Parathyroid adenoma (tissue), 2 donors: ENCODE measurements at regions not wholly inside any gene's neighbourhood (a gene's known extent, or its start where the extent isn't known, plus 50 kb on each side); places are given as distances from the start of the nearest gene placed in this dataset.

Experiments used
- H2AFZ ChIP-seq: fragments of 300-600 bp; sonication (generic); one replicate; pipeline ENCODE4 v1.7.0; 2017; ENCODE audit warnings: antibody characterized with exemption, mild to moderate bottlenecking
- H3K27ac ChIP-seq: fragments of 300-600 bp; sonication (generic); one replicate; pipeline ENCODE4 v1.7.0; 2017
- H3K27me3 ChIP-seq: fragments of 300-600 bp; sonication (generic); one replicate; pipeline ENCODE4 v1.7.0; 2017; ENCODE audit warnings: low read length; ENCODE audit not compliant: control insufficient read depth, insufficient read depth
- H3K36me3 ChIP-seq: fragments of 300-600 bp; sonication (generic); one replicate; pipeline ENCODE4 v1.7.0; 2017; ENCODE audit warnings: low read length; ENCODE audit not compliant: control insufficient read depth, insufficient read depth
- H3K4me1 ChIP-seq: fragments of 300-600 bp; sonication (generic); one replicate; pipeline ENCODE4 v1.7.0; 2017; ENCODE audit warnings: control low read depth
- H3K4me2 ChIP-seq: fragments of 300-600 bp; sonication (generic); one replicate; pipeline ENCODE4 v1.7.0; 2017; ENCODE audit warnings: low read length
- H3K4me3 ChIP-seq: fragments of 300-600 bp; sonication (generic); one replicate; pipeline ENCODE4 v1.7.0; 2017; ENCODE audit warnings: low read depth, low read length
- H3K79me2 ChIP-seq: fragments of 300-600 bp; sonication (generic); one replicate; pipeline ENCODE4 v1.7.0; 2017; ENCODE audit warnings: control low read depth
- H3K9ac ChIP-seq: fragments of 300-600 bp; sonication (generic); one replicate; pipeline ENCODE4 v1.7.0; 2017; ENCODE audit warnings: mild to moderate bottlenecking
- H3K9me3 ChIP-seq: fragments of 300-600 bp; sonication (generic); one replicate; pipeline ENCODE4 v1.7.0; 2017; ENCODE audit warnings: low read length; ENCODE audit not compliant: control insufficient read depth
- CTCF ChIP-seq: fragments of 300-600 bp; sonication (generic); IDR thresholded peaks from one replicate; pipeline ENCODE4 v1.7.0; 2017; ENCODE audit warnings: antibody characterized with exemption, mild to moderate bottlenecking
- donor health status: primary hyperparathyroidism.

GRCh38 chr14:42893183-42893582, 1286.5 kb downstream of the LRFN5 start:
- Histone ChIP-seq H2AFZ (no peak overlapping the region), H3K4me2 (no peak overlapping the region), H3K4me3 (no peak overlapping the region), H3K27me3 (no peaks in the 10 kb centered on the region), H3K9ac (no peak overlapping the region), H3K27ac (no peak overlapping the region), H3K36me3 (no peaks in the 10 kb centered on the region), H3K9me3 (no peaks in the 10 kb centered on the region), H3K4me1 (no peaks in the 10 kb centered on the region), H3K79me2 (no peaks in the 10 kb centered on the region)
- no peak for TF ChIP-seq CTCF

- Histone ChIP-seq H3K27ac (no peak overlapping the region), H2AFZ (no peak overlapping the region), H3K79me2 (no peaks in the 10 kb centered on the region), H3K9ac (no peak overlapping the region), H3K36me3 (no peaks in the 10 kb centered on the region), H3K4me2 (no peak overlapping the region), H3K9me3 (no peaks in the 10 kb centered on the region), H3K4me1 (no peaks in the 10 kb centered on the region), H3K4me3 (no peak overlapping the region), H3K27me3 (no peaks in the 10 kb centered on the region)
- TF ChIP-seq CTCF, result no peak
Observed at GRCh38 chr14:42884100-42884499, 1277.4 kb downstream of the LRFN5 start.

GRCh38 chr14:42877716-42878115, 1271.0 kb downstream of the LRFN5 start:
- Histone ChIP-seq H2AFZ (no peak overlapping the region), H3K9ac (no peak overlapping the region), H3K27me3 (no peaks in the 10 kb centered on the region), H3K36me3 (no peaks in the 10 kb centered on the region), H3K4me1 (no peaks in the 10 kb centered on the region), H3K4me2 (no peak overlapping the region), H3K9me3 (no peaks in the 10 kb centered on the region), H3K79me2 (no peaks in the 10 kb centered on the region), H3K27ac (no peak overlapping the region), H3K4me3 (no peak overlapping the region)
- TF ChIP-seq CTCF, result no peak

- H3K36me3 ChIP-seq, result no peaks in the 10 kb centered on the region
- H3K9me3 ChIP-seq, result no peaks in the 10 kb centered on the region
- no peaks in the 10 kb centered on the region for H3K4me1 ChIP-seq
- H3K79me2 ChIP-seq, result no peaks in the 10 kb centered on the region
- no peak overlapping the region for H3K27ac ChIP-seq
- no peak for TF ChIP-seq CTCF
- H3K4me2 ChIP-seq, result no peak overlapping the region
- H3K4me3 ChIP-seq, result no peak overlapping the region
- H3K9ac ChIP-seq, result no peak overlapping the region
- no peak overlapping the region for H2AFZ ChIP-seq
- H3K27me3 ChIP-seq, result no peaks in the 10 kb centered on the region
Observed at GRCh38 chr14:42872786-42873185, 1266.1 kb downstream of the LRFN5 start.

- Histone ChIP-seq H3K79me2 (no peaks in the 10 kb centered on the region), H3K27ac (no peak overlapping the region), H3K27me3 (no peaks in the 10 kb centered on the region), H3K9ac (no peak overlapping the region), H3K9me3 (no peaks in the 10 kb centered on the region), H3K4me2 (no peak overlapping the region), H2AFZ (no peak overlapping the region), H3K4me1 (no peaks in the 10 kb centered on the region), H3K36me3 (no peaks in the 10 kb centered on the region), H3K4me3 (no peak overlapping the region)
- no peak for TF ChIP-seq CTCF
Observed at GRCh38 chr14:42869681-42870080, 1263.0 kb downstream of the LRFN5 start.
